ENCODE measurements at regions not wholly inside any gene's neighbourhood (a gene's known extent, or its start where the extent isn't known, plus 50 kb on each side); places are given as distances from the start of the nearest gene placed in this dataset.

DNA sequence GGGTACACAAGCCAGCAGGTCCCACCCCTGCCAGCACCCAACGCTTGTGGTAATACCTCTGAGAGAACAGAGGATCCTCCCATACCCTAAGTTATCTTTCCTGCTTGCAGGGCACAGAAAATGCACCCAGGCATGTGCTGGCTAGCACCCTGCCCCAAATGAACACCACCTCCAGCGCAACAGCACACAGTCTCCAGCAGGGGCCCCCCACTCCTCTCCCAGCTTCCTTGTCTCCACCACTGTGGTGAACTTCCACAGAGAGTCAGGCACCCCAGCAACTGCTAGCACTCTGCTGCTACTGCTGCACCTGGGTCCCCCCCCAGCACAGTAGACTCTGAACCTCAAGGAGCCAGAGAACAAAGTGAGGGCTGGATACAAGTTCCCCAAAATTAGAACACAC is 216.8 kb upstream of the CNTNAP5 start:
- TF ChIP-seq, protein P1, sequence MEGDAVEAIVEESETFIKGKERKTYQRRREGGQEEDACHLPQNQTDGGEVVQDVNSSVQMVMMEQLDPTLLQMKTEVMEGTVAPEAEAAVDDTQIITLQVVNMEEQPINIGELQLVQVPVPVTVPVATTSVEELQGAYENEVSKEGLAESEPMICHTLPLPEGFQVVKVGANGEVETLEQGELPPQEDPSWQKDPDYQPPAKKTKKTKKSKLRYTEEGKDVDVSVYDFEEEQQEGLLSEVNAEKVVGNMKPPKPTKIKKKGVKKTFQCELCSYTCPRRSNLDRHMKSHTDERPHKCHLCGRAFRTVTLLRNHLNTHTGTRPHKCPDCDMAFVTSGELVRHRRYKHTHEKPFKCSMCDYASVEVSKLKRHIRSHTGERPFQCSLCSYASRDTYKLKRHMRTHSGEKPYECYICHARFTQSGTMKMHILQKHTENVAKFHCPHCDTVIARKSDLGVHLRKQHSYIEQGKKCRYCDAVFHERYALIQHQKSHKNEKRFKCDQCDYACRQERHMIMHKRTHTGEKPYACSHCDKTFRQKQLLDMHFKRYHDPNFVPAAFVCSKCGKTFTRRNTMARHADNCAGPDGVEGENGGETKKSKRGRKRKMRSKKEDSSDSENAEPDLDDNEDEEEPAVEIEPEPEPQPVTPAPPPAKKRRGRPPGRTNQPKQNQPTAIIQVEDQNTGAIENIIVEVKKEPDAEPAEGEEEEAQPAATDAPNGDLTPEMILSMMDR (IDR thresholded peaks at IDR 0.05), result no peak
- TF ChIP-seq POLR2AphosphoS5 (IDR thresholded peaks at IDR 0.05; ENCODE audit: low read depth, low read length) (no peak), TCF7L2 (IDR thresholded peaks at IDR 0.05; ENCODE audit: low read depth, low read length) (no peak)
- TF ChIP-seq, protein P2, sequence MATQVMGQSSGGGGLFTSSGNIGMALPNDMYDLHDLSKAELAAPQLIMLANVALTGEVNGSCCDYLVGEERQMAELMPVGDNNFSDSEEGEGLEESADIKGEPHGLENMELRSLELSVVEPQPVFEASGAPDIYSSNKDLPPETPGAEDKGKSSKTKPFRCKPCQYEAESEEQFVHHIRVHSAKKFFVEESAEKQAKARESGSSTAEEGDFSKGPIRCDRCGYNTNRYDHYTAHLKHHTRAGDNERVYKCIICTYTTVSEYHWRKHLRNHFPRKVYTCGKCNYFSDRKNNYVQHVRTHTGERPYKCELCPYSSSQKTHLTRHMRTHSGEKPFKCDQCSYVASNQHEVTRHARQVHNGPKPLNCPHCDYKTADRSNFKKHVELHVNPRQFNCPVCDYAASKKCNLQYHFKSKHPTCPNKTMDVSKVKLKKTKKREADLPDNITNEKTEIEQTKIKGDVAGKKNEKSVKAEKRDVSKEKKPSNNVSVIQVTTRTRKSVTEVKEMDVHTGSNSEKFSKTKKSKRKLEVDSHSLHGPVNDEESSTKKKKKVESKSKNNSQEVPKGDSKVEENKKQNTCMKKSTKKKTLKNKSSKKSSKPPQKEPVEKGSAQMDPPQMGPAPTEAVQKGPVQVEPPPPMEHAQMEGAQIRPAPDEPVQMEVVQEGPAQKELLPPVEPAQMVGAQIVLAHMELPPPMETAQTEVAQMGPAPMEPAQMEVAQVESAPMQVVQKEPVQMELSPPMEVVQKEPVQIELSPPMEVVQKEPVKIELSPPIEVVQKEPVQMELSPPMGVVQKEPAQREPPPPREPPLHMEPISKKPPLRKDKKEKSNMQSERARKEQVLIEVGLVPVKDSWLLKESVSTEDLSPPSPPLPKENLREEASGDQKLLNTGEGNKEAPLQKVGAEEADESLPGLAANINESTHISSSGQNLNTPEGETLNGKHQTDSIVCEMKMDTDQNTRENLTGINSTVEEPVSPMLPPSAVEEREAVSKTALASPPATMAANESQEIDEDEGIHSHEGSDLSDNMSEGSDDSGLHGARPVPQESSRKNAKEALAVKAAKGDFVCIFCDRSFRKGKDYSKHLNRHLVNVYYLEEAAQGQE (IDR thresholded peaks at IDR 0.05; ENCODE audit: insufficient read depth in 1 of 2, low read depth in 2 of 2, low read length in 1 of 2), result no peak

All from Panc1 (cell line).